Neural cell (in vitro differentiated cells): ENCODE measurements at regions not wholly inside any gene's neighbourhood (a gene's known extent, or its start where the extent isn't known, plus 50 kb on each side); places are given as distances from the start of the nearest gene placed in this dataset.

Source experiments
- CTCF ChIP-seq: fragments of 450-650 bp; IDR thresholded peaks from 2 replicates; pipeline ENCODE4 v1.5.1; 2014; ENCODE audit warnings: antibody characterized with exemption, mild to moderate bottlenecking, moderate library complexity; ENCODE audit not compliant: poor library complexity, severe bottlenecking
- EP300 ChIP-seq: fragments of 450-650 bp; conservative IDR thresholded peaks from 2 replicates; pipeline ENCODE4 v1.6.1; 2014; ENCODE audit warnings: antibody characterized with exemption, mild to moderate bottlenecking, moderate library complexity; ENCODE audit not compliant: poor library complexity, severe bottlenecking
- EZH2 ChIP-seq: fragments of 200-600, 300-800 bp; shearing (Covaris generic), sonication (generic); IDR thresholded peaks from 2 replicates; pipeline ENCODE4 v1.6.1; 2014; ENCODE audit warnings: antibody characterized with exemption, low read length, borderline replicate concordance, mild to moderate bottlenecking; ENCODE audit not compliant: insufficient read depth, poor library complexity, severe bottlenecking
- POLR2AphosphoS5 ChIP-seq: IDR thresholded peaks from 2 replicates; pipeline ENCODE4 v1.6.1; 2012
- RAD21 ChIP-seq: fragments of 450-650 bp; conservative IDR thresholded peaks from 2 replicates; pipeline ENCODE4 v1.6.1; 2014; ENCODE audit warnings: antibody characterized with exemption, mild to moderate bottlenecking, moderate library complexity
- REST ChIP-seq: IDR thresholded peaks from 2 replicates; pipeline ENCODE4 v1.6.1; 2012; ENCODE audit warnings: borderline replicate concordance
- SMC3 ChIP-seq: fragments of 450-650 bp; conservative IDR thresholded peaks from 2 replicates; pipeline ENCODE4 v1.6.1; 2014; ENCODE audit warnings: antibody characterized with exemption, mild to moderate bottlenecking, moderate library complexity; ENCODE audit not compliant: poor library complexity
- TAF1 ChIP-seq: IDR thresholded peaks from 2 replicates; pipeline ENCODE4 v1.6.1; 2012; ENCODE audit warnings: low read depth

GRCh38 chr5:3780907-3781306 lies 185.3 kb downstream of the IRX1 start:
- TF ChIP-seq CTCF (no peak), RAD21 (no peak), EZH2 (no peak), REST (no peak), TAF1 (no peak), EP300 (no peak), POLR2AphosphoS5 (no peak), SMC3 (no peak)
